ENCODE measurements at regions not wholly inside any gene's neighbourhood (a gene's known extent, or its start where the extent isn't known, plus 50 kb on each side); places are given as distances from the start of the nearest gene placed in this dataset.

- no peak for TF ChIP-seq REST (IDR thresholded peaks at IDR 0.05; ENCODE audit: low read depth, low read length)
- TF ChIP-seq TCF3 (IDR thresholded peaks at IDR 0.05; ENCODE audit: borderline replicate concordance, insufficient read depth, low read depth, low read length): no peak
- TF ChIP-seq EGR1 (IDR thresholded peaks at IDR 0.05; ENCODE audit: borderline replicate concordance in 1 of 2, low read depth in 2 of 2, low read length in 2 of 2): no peak
- TF ChIP-seq IKZF1 (conservative IDR thresholded peaks at IDR 0.05): no peak
- TF ChIP-seq BMI1 (IDR thresholded peaks at IDR 0.05; ENCODE audit: borderline replicate concordance): no peak
These were observed 240.5 kb downstream of the PPP4R3C start (continued) for GRCh38 chrX:27222661-27223060.

GRCh38 chrX:27186671-27187070 lies 276.5 kb downstream of the PPP4R3C start:
- intact Hi-C loops (cut with micrococcal nuclease; ENCODE audit: unreplicated experiment): loop anchor here (1.0 to 5.0 kb wide), 4 partner anchors 269 to 533 kb away; no protein-coding TSS in a partner anchor
- TF ChIP-seq ZNF687 (IDR thresholded peaks at IDR 0.05) (no peak), SMC3 (IDR thresholded peaks at IDR 0.05; ENCODE audit: borderline replicate concordance, low read length) (peak; percentile 80), BCL3 (IDR thresholded peaks at IDR 0.05; ENCODE audit: borderline replicate concordance, insufficient read depth, low read depth, low read length, poor library complexity, severe bottlenecking) (no peak), NBN (IDR thresholded peaks at IDR 0.05) (no peak), RFX5 (IDR thresholded peaks at IDR 0.05; ENCODE audit: low read depth, low read length) (no peak), SUPT20H (IDR thresholded peaks at IDR 0.05; ENCODE audit: borderline replicate concordance, control insufficient read depth, low read depth, low read length) (no peak), RAD21 (IDR thresholded peaks at IDR 0.05; ENCODE audit: insufficient read depth, low read depth, low read length) (peak; percentile 78)

More at GRCh38 chrX:27186671-27187070, 276.5 kb downstream of the PPP4R3C start:
- Histone ChIP-seq H4K20me1 (ENCODE audit: control insufficient read depth, insufficient read depth) (no peaks in the 10 kb centered on the region), H3K4me1 (ENCODE audit: control insufficient read depth, insufficient read depth, low read length) (no peaks in the 10 kb centered on the region), H3K4me3 (no peak overlapping the region), H3K27me3 (replicated peaks in 1 of 2; ENCODE audit: control insufficient read depth in 2 of 2, insufficient read depth in 2 of 2, low read length in 1 of 2) (no peaks in the 10 kb centered on the region), H3K4me2 (ENCODE audit: control insufficient read depth, insufficient read depth) (no peak overlapping the region), H3K36me3 (ENCODE audit: control insufficient read depth in 2 of 2, insufficient read depth in 2 of 2, low read length in 1 of 2) (no peaks in the 10 kb centered on the region), H3K9ac (ENCODE audit: control insufficient read depth, insufficient read depth, low read length) (no peak overlapping the region), H3K9me3 (replicated peaks; ENCODE audit: control insufficient read depth, insufficient read depth, low read length) (no peaks in the 10 kb centered on the region), H2AFZ (ENCODE audit: control insufficient read depth, low read depth, low read length) (no peak overlapping the region), H3K27ac (ENCODE audit: control insufficient read depth, insufficient read depth) (no peak overlapping the region), H3K79me2 (ENCODE audit: control insufficient read depth, insufficient read depth, low read length) (no peaks in the 10 kb centered on the region)
- ChIA-PET POLR2A (no interaction called here), CTCF (interaction anchor here (0.8 to 3.2 kb wide), 29 partner anchors 9 to 538 kb away, joined by 3 to 49 read pairs (median 5); no protein-coding TSS in a partner anchor), RAD21 (ENCODE audit: unreplicated experiment) (interaction anchor here (0.9 to 2.2 kb wide), 7 partner anchors 268 to 535 kb away, joined by 3 to 28 read pairs (median 5); no protein-coding TSS in a partner anchor), SMC1A (ENCODE audit: uncharacterized antibody, unreplicated experiment) (interaction anchor here (1.0 to 2.6 kb wide), 14 partner anchors 10 to 535 kb away, joined by 3 to 37 read pairs (median 4); no protein-coding TSS in a partner anchor)
- FAIRE-seq (peak; percentile 89), DNase-seq (ENCODE audit: low read depth, low spot score) (peak; percentile 0), ATAC-seq (peak; percentile 62)
- BruUV-seq (replicated peaks): no TSS peak
- in situ Hi-C loops (cut with MboI): no loop called here
- WGBS (ENCODE audit: insufficient coverage, insufficient replicate concordance, low lambda C conversion rate, missing lambda C conversion rate): 0% methylated on average over 5 of the region's 5 CpGs

Measured in GM12878 (cell line).